ENCODE measurements at regions not wholly inside any gene's neighbourhood (a gene's known extent, or its start where the extent isn't known, plus 50 kb on each side); places are given as distances from the start of the nearest gene placed in this dataset.

DNA sequence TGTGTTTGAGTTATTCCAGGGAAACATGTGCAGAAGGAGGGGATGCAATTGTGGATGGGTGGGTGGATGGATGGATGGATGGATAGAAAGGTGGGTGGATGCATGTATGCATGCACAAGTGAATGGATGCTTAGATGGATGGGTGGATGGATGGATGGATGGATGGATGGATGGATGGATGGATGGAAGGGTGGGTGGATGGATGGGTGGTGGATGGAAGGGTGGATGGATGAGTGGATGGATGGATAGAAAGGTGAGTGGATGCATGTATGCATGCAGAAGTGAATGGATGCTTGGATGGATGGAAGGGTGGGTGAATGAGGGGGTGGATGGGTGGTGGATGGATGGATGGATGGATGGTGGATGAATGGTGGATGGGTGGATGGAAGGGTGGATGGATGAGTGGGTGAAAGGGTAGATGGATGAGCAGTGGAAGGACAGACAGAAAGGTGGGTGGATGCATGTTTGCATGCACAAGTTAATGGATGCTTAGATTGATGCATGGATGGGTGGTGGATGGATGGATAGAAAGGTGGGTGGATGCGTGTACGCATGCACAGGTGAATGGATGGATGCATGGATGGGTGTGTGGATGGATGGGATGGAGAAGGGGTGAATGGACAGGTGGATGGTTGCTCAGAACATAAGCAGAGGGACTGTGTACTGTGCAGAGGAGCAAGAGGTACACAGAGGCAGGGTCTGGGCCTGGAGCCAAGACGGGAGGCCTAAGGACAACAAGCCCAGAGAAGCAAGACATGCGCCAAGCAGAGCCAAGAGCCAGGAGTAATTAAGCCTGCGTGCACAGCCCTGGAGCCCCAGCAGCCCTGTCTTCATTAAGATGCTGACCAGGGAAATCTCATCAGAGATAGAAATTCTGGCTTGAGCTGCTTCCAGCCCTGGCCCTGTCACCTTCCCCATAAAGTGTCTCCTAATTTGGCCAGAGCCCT lies 84.6 kb upstream of the PPP1R26 start:
- Histone ChIP-seq H3K27ac (ENCODE audit: low read length) (no peak overlapping the region), H3K27me3 (ENCODE audit: control insufficient read depth, insufficient read depth, low read length) (no peaks in the 10 kb centered on the region), H3K36me3 (ENCODE audit: control insufficient read depth, insufficient read depth, low read length) (no peaks in the 10 kb centered on the region), H3K9me3 (ENCODE audit: control insufficient read depth, low read depth, low read length) (peaks cover 15% of the 10 kb centered on the region), H3K4me3 (ENCODE audit: low read length) (no peak overlapping the region), H3K4me1 (ENCODE audit: control insufficient read depth, insufficient read depth, low read length) (no peaks in the 10 kb centered on the region)
- DNase-seq: no peak
- 100% methylated on average over 1 of the region's 5 CpGs for WGBS (ENCODE audit: insufficient coverage, low lambda C conversion rate)

- Histone ChIP-seq H3K4me3 (ENCODE audit: low read length) (no peak overlapping the region), H3K27me3 (ENCODE audit: control insufficient read depth, insufficient read depth, low read length) (no peaks in the 10 kb centered on the region), H3K4me1 (ENCODE audit: control insufficient read depth, insufficient read depth, low read length) (no peaks in the 10 kb centered on the region), H3K27ac (ENCODE audit: low read length) (no peak overlapping the region), H3K36me3 (ENCODE audit: control insufficient read depth, insufficient read depth, low read length) (no peaks in the 10 kb centered on the region), H3K9me3 (ENCODE audit: control insufficient read depth, low read depth, low read length) (peaks cover 15% of the 10 kb centered on the region)
- DNase-seq: no peak
- WGBS (ENCODE audit: insufficient coverage, low lambda C conversion rate): no CpG with 5 or more reads among the region's 12 CpGs
Measured at GRCh38 chr9:135397142-135397541, 82.4 kb upstream of the PPP1R26 start.

DNA sequence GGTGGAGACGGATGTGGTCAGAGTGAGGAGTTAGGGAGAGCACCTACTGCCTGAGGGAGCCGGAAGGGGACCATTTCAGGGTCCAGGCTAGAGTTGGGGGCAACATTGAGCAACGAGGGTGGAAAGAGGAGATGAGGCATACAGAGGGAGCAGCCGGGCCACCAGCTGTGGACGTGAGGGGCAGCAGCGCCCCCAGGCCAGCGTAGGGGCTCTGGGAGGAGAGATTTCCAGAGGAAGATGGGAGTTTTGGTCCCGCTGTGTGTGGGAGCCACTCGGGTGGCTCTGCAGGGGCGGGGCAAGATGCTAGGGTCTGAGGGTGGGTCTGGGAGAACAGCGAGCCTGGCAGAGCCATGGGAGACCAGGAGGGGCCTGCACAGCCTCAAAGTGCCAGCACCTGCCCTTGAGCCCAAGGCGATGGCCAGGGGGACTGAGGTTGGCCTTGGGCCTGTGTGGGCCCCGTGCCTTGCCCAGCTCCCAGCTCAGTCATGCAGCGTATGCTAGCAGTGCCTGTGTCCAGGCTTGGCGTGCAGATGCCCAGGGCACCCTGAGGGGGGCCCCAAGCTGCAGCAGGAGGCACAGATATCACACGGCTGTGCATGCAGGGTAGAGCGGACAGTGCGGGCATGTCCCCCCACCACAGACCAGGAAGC lies 80.5 kb upstream of the PPP1R26 start:
- no peaks in the 10 kb centered on the region for H3K4me1 ChIP-seq (ENCODE audit: control insufficient read depth, insufficient read depth, low read length)
- no peak for DNase-seq
- no CpG with 5 or more reads among the region's 18 CpGs for WGBS (ENCODE audit: insufficient coverage, low lambda C conversion rate)

GRCh38 chr9:135400496-135400895 lies 79.1 kb upstream of the PPP1R26 start:
- DNase-seq: no peak
- H3K27me3 ChIP-seq (ENCODE audit: control insufficient read depth, insufficient read depth, low read length): no peaks in the 10 kb centered on the region
- H3K4me1 ChIP-seq (ENCODE audit: control insufficient read depth, insufficient read depth, low read length): no peaks in the 10 kb centered on the region
- peaks cover 15% of the 10 kb centered on the region for H3K9me3 ChIP-seq (ENCODE audit: control insufficient read depth, low read depth, low read length)
- no CpG with 5 or more reads among the region's 9 CpGs for WGBS (ENCODE audit: insufficient coverage, low lambda C conversion rate)
- no peak overlapping the region for H3K4me3 ChIP-seq (ENCODE audit: low read length)
- H3K27ac ChIP-seq (ENCODE audit: low read length): no peak overlapping the region
- no peaks in the 10 kb centered on the region for H3K36me3 ChIP-seq (ENCODE audit: control insufficient read depth, insufficient read depth, low read length)

More for the DNA sequence above, 80.5 kb upstream of the PPP1R26 start:
- Histone ChIP-seq H3K36me3 (ENCODE audit: control insufficient read depth, insufficient read depth, low read length) (no peaks in the 10 kb centered on the region), H3K4me3 (ENCODE audit: low read length) (no peak overlapping the region), H3K9me3 (ENCODE audit: control insufficient read depth, low read depth, low read length) (peaks cover 15% of the 10 kb centered on the region), H3K27me3 (ENCODE audit: control insufficient read depth, insufficient read depth, low read length) (no peaks in the 10 kb centered on the region), H3K27ac (ENCODE audit: low read length) (no peak overlapping the region)

DNA sequence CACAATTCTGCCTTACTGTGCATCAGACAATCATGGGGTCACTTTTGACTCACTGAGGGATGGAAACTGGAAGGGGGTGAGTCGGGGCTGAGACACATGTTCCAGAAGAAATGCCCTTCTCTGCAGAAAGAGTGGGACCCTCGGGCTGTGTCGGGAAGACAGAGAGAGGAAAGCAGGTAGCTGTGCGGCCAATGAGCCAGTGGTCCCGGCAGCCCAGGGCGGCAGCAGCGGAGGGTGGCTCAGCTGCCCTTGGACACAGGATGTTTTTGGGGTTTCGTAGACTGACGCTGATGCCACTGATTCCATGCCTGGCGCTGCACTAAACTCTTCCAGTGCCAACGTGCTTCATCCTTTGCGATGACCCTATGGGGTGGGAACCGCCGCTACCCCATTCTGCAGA lies 78.4 kb upstream of the PPP1R26 start:
- Histone ChIP-seq H3K27ac (ENCODE audit: low read length) (no peak overlapping the region), H3K4me3 (ENCODE audit: low read length) (no peak overlapping the region), H3K4me1 (ENCODE audit: control insufficient read depth, insufficient read depth, low read length) (no peaks in the 10 kb centered on the region), H3K36me3 (ENCODE audit: control insufficient read depth, insufficient read depth, low read length) (no peaks in the 10 kb centered on the region), H3K9me3 (ENCODE audit: control insufficient read depth, low read depth, low read length) (peaks cover 10% of the 10 kb centered on the region), H3K27me3 (ENCODE audit: control insufficient read depth, insufficient read depth, low read length) (no peaks in the 10 kb centered on the region)
- DNase-seq: no peak
- no CpG with 5 or more reads among the region's 14 CpGs for WGBS (ENCODE audit: insufficient coverage, low lambda C conversion rate)

GRCh38 chr9:135402048-135402738 lies 77.4 kb upstream of the PPP1R26 start:
- H3K27me3 ChIP-seq (ENCODE audit: control insufficient read depth, insufficient read depth, low read length): no peaks in the 10 kb centered on the region
- no peak overlapping the region for H3K4me3 ChIP-seq (ENCODE audit: low read length)
- H3K4me1 ChIP-seq (ENCODE audit: control insufficient read depth, insufficient read depth, low read length): no peaks in the 10 kb centered on the region
- no peak overlapping the region for H3K27ac ChIP-seq (ENCODE audit: low read length)
- H3K36me3 ChIP-seq (ENCODE audit: control insufficient read depth, insufficient read depth, low read length): no peaks in the 10 kb centered on the region
- peaks cover 3% of the 10 kb centered on the region for H3K9me3 ChIP-seq (ENCODE audit: control insufficient read depth, low read depth, low read length)
- no CpG with 5 or more reads among the region's 18 CpGs for WGBS (ENCODE audit: insufficient coverage, low lambda C conversion rate)
- no peak for DNase-seq

DNA sequence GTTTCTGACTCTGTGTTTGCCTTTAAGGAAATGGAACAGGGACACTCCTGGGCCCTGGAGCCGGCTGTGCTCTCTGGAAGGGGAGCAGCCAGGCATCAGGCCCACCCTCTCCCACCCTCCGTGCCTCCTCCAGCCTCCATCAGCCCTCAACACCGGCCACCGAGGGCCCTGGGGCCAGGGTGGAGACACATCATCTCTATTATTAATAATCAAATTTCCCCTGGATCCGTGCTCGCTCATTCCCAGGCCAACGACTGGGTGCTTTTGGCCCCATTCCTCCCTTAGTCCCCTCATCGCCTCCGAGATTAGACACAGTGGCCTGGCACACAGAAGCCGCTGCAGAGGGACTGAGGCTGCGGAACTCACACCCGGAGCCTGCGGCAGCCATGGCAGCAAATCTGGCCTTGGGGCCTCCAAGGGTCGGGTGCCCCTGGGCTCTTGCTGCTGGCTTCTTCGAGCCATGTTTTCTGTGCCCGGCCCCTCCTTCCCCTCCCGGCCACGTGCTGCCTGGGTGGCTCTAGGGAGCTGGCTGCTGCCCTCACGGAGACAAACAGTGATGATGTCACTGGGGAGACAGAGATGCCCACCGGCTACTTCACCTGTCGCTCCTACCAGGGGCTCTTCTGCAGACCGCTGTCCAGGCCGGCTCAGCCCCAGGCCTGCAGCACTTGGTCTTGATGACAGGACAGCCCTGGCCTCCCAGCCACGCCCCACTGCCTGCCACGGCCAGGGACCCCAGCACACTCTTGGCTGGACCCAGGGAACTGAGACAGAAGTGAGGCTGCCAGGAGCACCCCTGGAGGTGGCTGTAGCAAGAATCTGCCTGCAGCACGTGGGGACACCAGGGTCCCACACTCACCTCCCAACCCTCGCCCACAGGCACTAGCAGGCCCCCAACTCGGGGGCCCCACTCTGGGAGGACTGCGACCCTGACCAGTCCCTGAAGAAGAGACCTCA lies 76.6 kb upstream of the PPP1R26 start:
- no peaks in the 10 kb centered on the region for H3K36me3 ChIP-seq (ENCODE audit: control insufficient read depth, insufficient read depth, low read length)
- H3K4me1 ChIP-seq (ENCODE audit: control insufficient read depth, insufficient read depth, low read length): no peaks in the 10 kb centered on the region
- H3K4me3 ChIP-seq (ENCODE audit: low read length): no peak overlapping the region
- DNase-seq: no peak
- H3K27me3 ChIP-seq (ENCODE audit: control insufficient read depth, insufficient read depth, low read length): no peaks in the 10 kb centered on the region
- H3K27ac ChIP-seq (ENCODE audit: low read length): no peak overlapping the region
- no peaks in the 10 kb centered on the region for H3K9me3 ChIP-seq (ENCODE audit: control insufficient read depth, low read depth, low read length)
- WGBS (ENCODE audit: insufficient coverage, low lambda C conversion rate): no CpG with 5 or more reads among the region's 29 CpGs

DNA sequence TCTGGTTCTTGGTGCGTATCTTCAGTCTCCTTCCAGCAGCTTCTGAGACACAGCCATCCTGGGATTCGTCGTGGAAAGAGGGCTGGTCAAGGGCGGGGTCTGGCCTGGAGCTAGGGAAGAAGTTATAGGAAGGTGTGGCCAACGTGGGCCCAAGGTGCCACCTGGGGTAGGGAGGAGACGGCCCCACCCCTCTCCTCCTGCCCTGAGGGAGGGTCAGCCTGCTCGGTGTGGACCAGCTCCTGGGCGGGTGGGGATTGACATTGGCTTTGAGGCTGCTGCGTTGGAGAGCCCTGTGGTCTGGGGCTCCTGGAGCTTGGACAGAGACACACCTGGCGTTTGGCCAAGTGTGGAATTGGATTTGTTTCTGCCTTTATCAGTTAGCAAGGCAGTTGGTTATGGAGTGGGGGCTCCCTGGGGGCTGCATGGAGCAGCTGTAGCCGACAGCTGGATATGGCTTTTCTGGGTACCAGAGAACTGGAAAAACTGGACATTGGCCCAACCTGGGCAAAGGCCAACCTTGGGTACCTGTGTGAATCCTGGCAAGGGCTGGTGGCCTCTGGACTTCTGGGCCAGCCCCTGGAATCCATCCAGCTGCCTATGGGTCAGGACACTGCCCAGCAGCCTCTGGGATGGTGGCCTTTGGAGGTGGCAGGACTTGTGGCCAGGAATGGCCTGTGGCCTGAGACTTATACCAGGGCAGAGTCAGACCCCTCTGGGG lies 75.7 kb upstream of the PPP1R26 start:
- no peaks in the 10 kb centered on the region for H3K9me3 ChIP-seq (ENCODE audit: control insufficient read depth, low read depth, low read length)
- H3K4me3 ChIP-seq (ENCODE audit: low read length): no peak overlapping the region
- no peaks in the 10 kb centered on the region for H3K27me3 ChIP-seq (ENCODE audit: control insufficient read depth, insufficient read depth, low read length)
- DNase-seq: no peak
- no peak overlapping the region for H3K27ac ChIP-seq (ENCODE audit: low read length)
- H3K36me3 ChIP-seq (ENCODE audit: control insufficient read depth, insufficient read depth, low read length): no peaks in the 10 kb centered on the region
- WGBS (ENCODE audit: insufficient coverage, low lambda C conversion rate): no CpG with 5 or more reads among the region's 11 CpGs
- H3K4me1 ChIP-seq (ENCODE audit: control insufficient read depth, insufficient read depth, low read length): no peaks in the 10 kb centered on the region

GRCh38 chr9:135404451-135405144 lies 75.0 kb upstream of the PPP1R26 start:
- Histone ChIP-seq H3K36me3 (ENCODE audit: control insufficient read depth, insufficient read depth, low read length) (no peaks in the 10 kb centered on the region), H3K4me3 (ENCODE audit: low read length) (no peak overlapping the region), H3K27me3 (ENCODE audit: control insufficient read depth, insufficient read depth, low read length) (no peaks in the 10 kb centered on the region), H3K4me1 (ENCODE audit: control insufficient read depth, insufficient read depth, low read length) (no peaks in the 10 kb centered on the region), H3K9me3 (ENCODE audit: control insufficient read depth, low read depth, low read length) (no peaks in the 10 kb centered on the region), H3K27ac (ENCODE audit: low read length) (no peak overlapping the region)
- WGBS (ENCODE audit: insufficient coverage, low lambda C conversion rate): no CpG with 5 or more reads among the region's 23 CpGs
- no peak for DNase-seq

All from large intestine (tissue), 3 donors.